ENCODE measurements at regions not wholly inside any gene's neighbourhood (a gene's known extent, or its start where the extent isn't known, plus 50 kb on each side); places are given as distances from the start of the nearest gene placed in this dataset.

GRCh38 chr10:27605318-27605717, 101.2 kb downstream of the RAB18 start:
- TF ChIP-seq SIX4 (CRISPR knock-in tag; IDR thresholded peaks at IDR 0.05) (no peak), SMAD3 (CRISPR knock-in tag; IDR thresholded peaks at IDR 0.05) (no peak), ZNF383 (CRISPR knock-in tag; IDR thresholded peaks at IDR 0.05; ENCODE audit: borderline replicate concordance) (no peak), PITX1 (CRISPR knock-in tag; IDR thresholded peaks at IDR 0.05) (no peak), ZNF33B (CRISPR knock-in tag; IDR thresholded peaks at IDR 0.05) (no peak), ZNF652 (CRISPR knock-in tag; IDR thresholded peaks at IDR 0.05; ENCODE audit: borderline replicate concordance, low read depth) (no peak), ZNF781 (CRISPR knock-in tag; IDR thresholded peaks at IDR 0.05; ENCODE audit: borderline replicate concordance, not compliant biosample characterization) (no peak)
- TF ChIP-seq, protein P1, sequence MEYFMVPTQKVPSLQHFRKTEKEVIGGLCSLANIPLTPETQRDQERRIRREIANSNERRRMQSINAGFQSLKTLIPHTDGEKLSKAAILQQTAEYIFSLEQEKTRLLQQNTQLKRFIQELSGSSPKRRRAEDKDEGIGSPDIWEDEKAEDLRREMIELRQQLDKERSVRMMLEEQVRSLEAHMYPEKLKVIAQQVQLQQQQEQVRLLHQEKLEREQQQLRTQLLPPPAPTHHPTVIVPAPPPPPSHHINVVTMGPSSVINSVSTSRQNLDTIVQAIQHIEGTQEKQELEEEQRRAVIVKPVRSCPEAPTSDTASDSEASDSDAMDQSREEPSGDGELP (IDR thresholded peaks at IDR 0.05; ENCODE audit: borderline replicate concordance, low read depth) = no peak
- TF ChIP-seq, protein P2, sequence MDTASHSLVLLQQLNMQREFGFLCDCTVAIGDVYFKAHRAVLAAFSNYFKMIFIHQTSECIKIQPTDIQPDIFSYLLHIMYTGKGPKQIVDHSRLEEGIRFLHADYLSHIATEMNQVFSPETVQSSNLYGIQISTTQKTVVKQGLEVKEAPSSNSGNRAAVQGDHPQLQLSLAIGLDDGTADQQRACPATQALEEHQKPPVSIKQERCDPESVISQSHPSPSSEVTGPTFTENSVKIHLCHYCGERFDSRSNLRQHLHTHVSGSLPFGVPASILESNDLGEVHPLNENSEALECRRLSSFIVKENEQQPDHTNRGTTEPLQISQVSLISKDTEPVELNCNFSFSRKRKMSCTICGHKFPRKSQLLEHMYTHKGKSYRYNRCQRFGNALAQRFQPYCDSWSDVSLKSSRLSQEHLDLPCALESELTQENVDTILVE (CRISPR knock-in tag; IDR thresholded peaks at IDR 0.05) = no peak
- no peaks in the 10 kb centered on the region for H3K27me3 ChIP-seq (ENCODE audit: control insufficient read depth in 1 of 2, insufficient read depth in 2 of 2, low read length in 2 of 2)
- FAIRE-seq (no peak), DNase-seq (ENCODE audit: low spot score) (no peak), ATAC-seq (no peak)
- no peak overlapping the region for H3K4me2 ChIP-seq (ENCODE audit: low read depth, low read length)
- in situ Hi-C loops (cut with HindIII; ENCODE audit: extremely low pct_ligation_motif_present, low pct_unique_long_range_greater_than_20kb) (no loop called here), intact Hi-C loops (cut with micrococcal nuclease; ENCODE audit: unreplicated experiment) (no loop called here)
- no peak overlapping the region for H3K9ac ChIP-seq (ENCODE audit: insufficient read depth, low read depth, low read length)
- H3K4me1 ChIP-seq (ENCODE audit: insufficient read depth, low read length) = peaks cover 14% of the 10 kb centered on the region
- BruUV-seq (replicated peaks) = no TSS peak
- no peak overlapping the region for H3K27ac ChIP-seq (ENCODE audit: extremely low read length, insufficient read depth, low read length)
- ChIA-PET POLR2A (no interaction called here), CTCF (ENCODE audit: low intra/inter-chr PET ratio, low total read pairs) (no interaction called here)
- WGBS (ENCODE audit: low lambda C conversion rate) = 3% methylated on average over 4 of the region's 4 CpGs
- no peaks in the 10 kb centered on the region for H3K9me3 ChIP-seq (ENCODE audit: low read length)
- H3K36me3 ChIP-seq (replicated peaks in 1 of 2; ENCODE audit: control insufficient read depth in 1 of 2, insufficient read depth in 2 of 2, low read length in 2 of 2) = no peaks in the 10 kb centered on the region
- no peaks in the 10 kb centered on the region; the same call in 1 of the 2 replicates for H4K20me1 ChIP-seq (ENCODE audit: insufficient read depth, low read length)
- H2AFZ ChIP-seq (ENCODE audit: low read length) = no peak overlapping the region
- no peak overlapping the region for H3K4me3 ChIP-seq (replicated peaks in 1 of 3; ENCODE audit: insufficient read depth in 1 of 3, low read depth in 2 of 3, low read length in 3 of 3)
- H3K79me2 ChIP-seq (ENCODE audit: insufficient read depth, low read length) = no peaks in the 10 kb centered on the region

Measured in HepG2 (cell line).